ENCODE measurements at regions not wholly inside any gene's neighbourhood (a gene's known extent, or its start where the extent isn't known, plus 50 kb on each side); places are given as distances from the start of the nearest gene placed in this dataset.

DNA sequence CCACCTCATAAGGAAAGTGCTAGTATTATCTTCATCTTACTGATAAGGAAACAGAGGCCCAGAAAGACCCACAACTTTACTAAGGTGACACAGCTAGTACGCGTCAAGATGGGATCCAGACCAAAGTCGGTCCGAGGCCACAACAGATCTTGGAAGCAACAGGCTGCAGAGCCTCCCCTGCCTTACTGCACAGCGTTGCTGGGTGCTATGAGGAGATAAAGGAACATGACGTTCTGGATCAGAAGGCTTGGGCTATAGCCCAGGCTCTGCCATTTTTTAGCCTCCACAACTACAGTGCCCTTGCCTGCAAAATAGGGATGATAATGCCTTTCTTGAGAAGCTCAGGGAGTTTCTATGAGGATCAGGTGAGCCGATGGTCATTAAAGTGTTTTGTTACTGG is 144.1 kb downstream of the NMUR2 start:
- TF ChIP-seq POLR2AphosphoS5 (IDR thresholded peaks at IDR 0.05; ENCODE audit: low read depth, low read length) (no peak), PAX5 (IDR thresholded peaks at IDR 0.05; ENCODE audit: insufficient read depth, low read length, severe bottlenecking) (no peak), SPI1 (IDR thresholded peaks at IDR 0.05; ENCODE audit: low read depth, low read length) (no peak)
